Left colon (tissue), 2 donors: ENCODE measurements at regions not wholly inside any gene's neighbourhood (a gene's known extent, or its start where the extent isn't known, plus 50 kb on each side); places are given as distances from the start of the nearest gene placed in this dataset.

Experiments
- ATAC-seq: fragments of 200-7000 bp; cut with Tn5 transposase; one replicate; pipeline ENCODE4 v1.9.1; 2020; ENCODE audit warnings: mild to moderate bottlenecking, moderate library complexity
- DNase-seq, 2 donors: peaks; one replicate each; pipeline ENCODE4 v3.0.0-alpha.2; 2020
- intact Hi-C, 2 donors: fragments of 100-400 bp; cut with DNase I in 1 of 2; cut with micrococcal nuclease in 1 of 2; formaldehyde crosslinking; loops; one replicate each; pipeline versions ENCODE4 v1.11.2 to v1.14.0; 2022; cut with DNase I, micrococcal nuclease
- donor health status: DM: no; HTN: no; CAD: no.
- donor health status: DM: yes; HTN: yes; CAD: no.

- intact Hi-C loops = no loop called here
- no peak for DNase-seq
- no peak for ATAC-seq
Measured at GRCh38 chr10:20726381-20726780, 170.7 kb downstream of the NEBL start.

- no peak for ATAC-seq
- intact Hi-C loops = no loop called here
Measured at GRCh38 chr10:20714979-20715378, 182.1 kb downstream of the NEBL start.

GRCh38 chr10:20714518-20714917 lies 182.6 kb downstream of the NEBL start:
- DNase-seq (no peak), ATAC-seq (no peak)
- intact Hi-C loops = no loop called here

More at GRCh38 chr10:20714979-20715378, 182.1 kb downstream of the NEBL start:
- no peak for DNase-seq

- no peak for ATAC-seq
- intact Hi-C loops = no loop called here
- DNase-seq = no peak
Measured at GRCh38 chr10:20713420-20713819, 183.7 kb downstream of the NEBL start.

- intact Hi-C loops = no loop called here
- DNase-seq (no peak), ATAC-seq (no peak)
Measured at GRCh38 chr10:20712774-20713173, 184.3 kb downstream of the NEBL start.

- intact Hi-C loops = no loop called here
Measured at GRCh38 chr10:20709708-20710107, 187.4 kb downstream of the NEBL start.

GRCh38 chr10:20708305-20708704 lies 188.8 kb downstream of the NEBL start:
- DNase-seq = no peak
- ATAC-seq = peak; percentile 70
- intact Hi-C loops = no loop called here

More at GRCh38 chr10:20709708-20710107, 187.4 kb downstream of the NEBL start:
- ATAC-seq = no peak
- no peak for DNase-seq

GRCh38 chr10:20707251-20707650 lies 189.9 kb downstream of the NEBL start:
- intact Hi-C loops = no loop called here
- DNase-seq (no peak), ATAC-seq (no peak)

GRCh38 chr10:20698837-20699236 lies 198.3 kb downstream of the NEBL start:
- ATAC-seq (no peak), DNase-seq (no peak)
- intact Hi-C loops = no loop called here

- no peak for DNase-seq
- intact Hi-C loops = no loop called here
- no peak for ATAC-seq
Measured at GRCh38 chr10:20694296-20694695, 202.8 kb downstream of the NEBL start.

- intact Hi-C loops = no loop called here
- DNase-seq = no peak
- no peak for ATAC-seq
Measured at GRCh38 chr10:20688797-20689544, 208.1 kb downstream of the NEBL start.

- intact Hi-C loops = no loop called here
- ATAC-seq (no peak), DNase-seq (no peak)
Measured at GRCh38 chr10:20686015-20686635, 211.0 kb downstream of the NEBL start.

GRCh38 chr10:20685462-20685861 lies 211.6 kb downstream of the NEBL start:
- ATAC-seq (no peak), DNase-seq (no peak)
- intact Hi-C loops = no loop called here

- DNase-seq (no peak), ATAC-seq (peak; percentile 79)
Measured at GRCh38 chr10:20683345-20683744, 213.8 kb downstream of the NEBL start.

GRCh38 chr10:20682782-20683181 lies 214.3 kb downstream of the NEBL start:
- no peak for DNase-seq
- ATAC-seq = peak; percentile 39
- intact Hi-C loops = no loop called here

More at GRCh38 chr10:20683345-20683744, 213.8 kb downstream of the NEBL start:
- intact Hi-C loops = no loop called here

GRCh38 chr10:20677340-20677739 lies 219.8 kb downstream of the NEBL start:
- DNase-seq (peak; percentile 30 to 36), ATAC-seq (peak; percentile 98)
- intact Hi-C loops = no loop called here

- intact Hi-C loops = no loop called here
- no peak for DNase-seq
Measured at GRCh38 chr10:20674926-20675325, 222.2 kb downstream of the NEBL start.

GRCh38 chr10:20673175-20673574 lies 223.9 kb downstream of the NEBL start:
- no peak for ATAC-seq
- no peak for DNase-seq
- intact Hi-C loops = no loop called here

More at GRCh38 chr10:20674926-20675325, 222.2 kb downstream of the NEBL start:
- no peak for ATAC-seq

GRCh38 chr10:20672741-20673140 lies 224.4 kb downstream of the NEBL start:
- no peak for DNase-seq
- intact Hi-C loops = no loop called here
- ATAC-seq = peak; percentile 27

GRCh38 chr10:20670579-20670978 lies 226.5 kb downstream of the NEBL start:
- intact Hi-C loops = no loop called here
- no peak for DNase-seq
- no peak for ATAC-seq

- DNase-seq = no peak
- ATAC-seq = no peak
- intact Hi-C loops = no loop called here
Measured at GRCh38 chr10:20668985-20669384, 228.1 kb downstream of the NEBL start.
